Smooth muscle cell of the brain vasculature (primary cell): ENCODE measurements at regions not wholly inside any gene's neighbourhood (a gene's known extent, or its start where the extent isn't known, plus 50 kb on each side); places are given as distances from the start of the nearest gene placed in this dataset.
"Not testable (repeated sequence)": the region's sequence is repeated elsewhere in the genome, so short reads cannot be mapped to it uniquely, and the experiment has no call there.

ENCODE experiments used
- DNase-seq: peaks from one replicate; pipeline ENCODE4 v3.0.0-alpha.2; 2012; ENCODE audit warnings: low read depth, low spot score

- DNase-seq: no peak
Measured at GRCh38 chr13:111064661-111065060, 50.4 kb upstream of the ARHGEF7 start.

DNA sequence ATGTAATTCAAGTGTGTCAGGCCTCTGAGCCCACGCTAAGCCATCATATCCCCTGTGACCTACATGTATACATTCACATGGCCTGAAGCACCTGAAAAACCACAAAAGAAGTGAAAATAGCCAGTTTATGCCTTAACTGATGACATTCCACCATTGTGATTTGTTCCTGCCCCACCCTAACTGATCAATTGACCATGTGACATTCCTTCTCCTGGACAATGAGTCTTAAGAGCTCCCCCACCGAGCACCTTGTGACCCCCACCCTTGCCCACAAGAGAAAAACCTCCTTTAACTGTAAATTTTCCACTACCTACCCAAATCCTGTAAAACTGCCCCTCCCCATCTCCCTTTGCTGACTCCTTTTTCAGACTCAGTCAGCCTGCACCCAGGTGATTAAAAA lies 52.1 kb upstream of the ARHGEF7 start:
- DNase-seq: no peak

- DNase-seq: no peak
Measured at GRCh38 chr13:111062305-111062704, 52.8 kb upstream of the ARHGEF7 start.

DNA sequence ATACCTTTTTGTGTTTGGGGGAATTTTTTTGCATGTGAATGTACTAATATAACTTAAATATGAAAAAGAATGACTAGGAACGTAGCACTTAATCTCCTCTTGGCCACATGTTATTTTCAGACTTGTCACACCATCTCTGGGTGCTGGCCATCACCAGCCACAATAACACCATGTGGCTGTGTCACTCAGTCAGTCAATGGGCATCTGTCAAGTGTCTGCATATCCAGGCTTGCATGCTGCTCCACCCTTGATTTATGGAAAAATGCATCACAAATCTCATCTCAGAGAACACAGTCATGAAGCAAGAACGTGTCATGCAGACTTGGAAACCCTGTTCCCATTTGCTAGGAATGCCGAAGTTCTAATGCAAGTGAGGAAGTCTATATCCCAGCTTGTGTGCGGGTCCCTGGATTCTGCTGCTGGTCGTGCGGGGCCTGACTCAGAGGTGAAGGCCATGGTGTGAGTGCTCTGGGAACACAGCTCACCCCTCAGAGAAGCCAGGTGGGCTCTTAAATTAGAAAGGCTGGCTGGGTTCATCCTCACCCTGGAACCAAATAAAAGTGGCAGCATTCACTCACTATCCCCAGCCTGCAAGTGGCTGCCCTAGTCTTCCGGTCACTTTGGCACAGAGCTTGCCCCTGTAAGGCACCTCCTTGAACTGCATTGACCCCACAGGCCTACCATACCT lies 53.6 kb upstream of the ARHGEF7 start:
- DNase-seq: no peak

DNA sequence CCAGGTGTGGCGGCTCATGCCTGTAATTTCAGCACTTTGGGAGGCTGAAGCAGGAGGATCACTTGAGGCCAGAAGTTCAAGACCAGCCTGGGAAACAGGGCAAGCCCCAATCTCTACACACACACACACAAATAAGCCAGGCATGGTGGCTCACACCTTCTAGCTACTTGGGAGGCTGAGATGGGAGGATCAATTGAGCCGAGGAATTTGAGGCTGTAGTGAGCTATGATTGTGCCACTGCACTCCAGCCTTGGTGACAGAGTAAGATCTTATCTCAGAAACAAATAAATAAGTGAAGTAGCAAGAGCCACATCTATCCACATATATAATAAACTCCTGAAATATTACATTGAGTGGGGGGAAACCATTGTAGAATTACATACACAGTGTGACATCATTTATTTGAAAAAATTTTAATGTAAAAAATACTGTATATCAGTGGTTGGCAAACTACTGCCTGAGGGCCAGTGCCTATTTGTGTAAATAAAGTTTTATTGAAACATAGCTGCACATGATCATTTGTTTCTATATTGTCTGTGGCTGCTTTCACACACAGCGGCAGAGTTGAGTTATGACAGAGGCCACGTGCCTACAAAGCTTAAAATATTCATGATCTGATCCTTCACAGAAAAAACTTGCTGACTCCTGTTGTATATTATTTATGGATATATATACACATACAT lies 54.7 kb upstream of the ARHGEF7 start:
- no peak for DNase-seq

DNA sequence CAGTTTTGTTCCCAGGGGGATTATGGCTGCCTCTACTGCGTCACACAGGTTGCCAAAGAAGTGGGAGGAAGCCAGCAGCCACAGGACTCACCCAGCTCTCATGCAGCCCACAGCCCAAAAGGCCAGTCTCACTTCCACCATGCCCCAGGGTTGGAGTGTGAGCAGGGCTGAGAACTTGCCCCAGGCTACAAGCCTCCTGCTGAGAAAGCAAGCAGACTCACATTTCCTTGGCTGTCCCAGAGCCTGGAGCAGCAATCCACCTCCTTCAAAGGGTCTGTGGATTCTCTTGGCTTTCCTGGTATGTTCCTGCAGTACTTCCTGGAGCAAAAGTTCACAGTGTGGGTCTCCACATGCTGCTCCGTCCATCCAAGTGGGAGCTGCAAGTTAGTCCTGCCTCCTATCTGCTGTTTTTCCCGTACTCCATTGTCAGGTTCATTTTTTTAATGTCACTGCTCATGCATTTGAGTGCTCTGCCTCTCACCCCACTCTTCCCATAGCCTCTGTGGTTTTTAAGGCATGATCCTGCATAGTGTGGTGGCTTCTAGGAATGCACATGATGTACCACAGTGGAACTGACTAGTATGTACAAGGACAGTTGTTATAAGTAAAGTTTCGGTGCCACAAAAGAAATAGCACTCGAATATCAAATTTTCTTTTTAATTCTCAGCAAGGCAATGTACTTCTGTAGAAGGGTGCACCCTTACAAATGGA lies 56.2 kb upstream of the ARHGEF7 start:
- no peak for DNase-seq

DNA sequence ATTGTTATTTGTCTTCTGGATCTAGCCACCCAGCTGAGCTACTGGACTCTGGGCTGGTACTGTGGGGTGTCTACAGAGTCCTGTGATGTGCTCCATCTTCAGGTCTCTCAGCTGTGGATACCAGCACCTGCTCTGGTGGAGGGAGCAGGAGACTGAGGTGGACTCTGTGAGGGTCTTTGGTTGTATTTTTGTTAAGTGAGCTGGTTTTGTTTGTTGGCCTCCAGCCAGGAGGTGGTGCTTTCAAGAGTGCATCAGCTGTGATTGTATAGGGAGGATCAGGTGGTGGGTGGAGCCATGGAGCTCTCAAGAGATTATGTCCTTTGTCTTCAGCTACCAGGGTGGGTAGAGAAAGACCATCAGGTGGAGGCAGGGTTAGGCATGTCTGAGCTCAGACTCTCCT lies 56.8 kb upstream of the ARHGEF7 start:
- not testable (repeated sequence) for DNase-seq

DNA sequence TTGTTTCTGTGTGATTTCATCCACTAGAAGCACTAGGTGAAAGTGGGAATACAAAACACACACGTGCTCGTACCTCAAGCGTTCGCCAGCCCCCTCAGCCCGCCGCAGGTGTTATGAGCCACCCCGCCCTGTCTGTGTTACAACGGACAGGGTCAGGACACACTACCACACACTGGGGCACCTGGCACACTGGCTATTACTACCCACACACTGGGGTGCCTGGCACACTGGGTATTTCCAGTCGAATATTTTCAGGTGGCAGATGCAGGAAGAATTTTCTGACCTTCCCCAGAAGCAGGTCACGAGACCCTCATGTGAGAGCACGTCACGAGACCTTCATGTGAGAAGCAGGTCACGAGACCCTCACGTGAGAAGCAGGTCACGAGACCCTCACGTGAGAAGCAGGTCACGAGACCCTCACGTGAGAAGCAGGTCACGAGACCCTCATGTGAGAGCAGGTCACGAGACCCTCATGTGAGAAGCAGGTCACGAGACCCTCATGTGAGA lies 63.3 kb upstream of the ARHGEF7 start:
- DNase-seq: not testable (repeated sequence)

- no peak for DNase-seq
Measured at GRCh38 chr13:111051041-111051725, 63.9 kb upstream of the ARHGEF7 start.

- DNase-seq: no peak
Measured at GRCh38 chr13:111050539-111050879, 64.6 kb upstream of the ARHGEF7 start.

- DNase-seq: no peak
Measured at GRCh38 chr13:111049791-111050538, 65.1 kb upstream of the ARHGEF7 start.

DNA sequence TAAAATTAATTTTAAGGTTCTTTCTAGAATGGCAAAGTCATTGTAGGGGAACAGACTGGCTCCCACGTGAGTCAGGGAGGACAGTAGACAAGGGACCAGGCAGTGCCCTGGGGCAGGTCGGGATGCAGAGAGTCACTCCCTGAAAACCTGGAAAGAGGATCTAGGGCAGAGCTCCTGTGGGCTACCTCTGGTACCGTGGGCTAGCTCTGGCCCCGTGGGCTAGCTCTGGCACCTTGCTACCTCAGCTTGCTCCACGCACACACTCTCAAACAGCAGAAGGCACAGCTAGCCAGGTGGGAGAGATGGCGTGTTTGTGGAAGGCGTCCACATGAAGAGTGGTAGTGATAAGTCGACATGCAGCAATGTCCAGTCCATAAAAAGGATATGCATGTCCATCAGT lies 66.7 kb upstream of the ARHGEF7 start:
- DNase-seq: no peak

DNA sequence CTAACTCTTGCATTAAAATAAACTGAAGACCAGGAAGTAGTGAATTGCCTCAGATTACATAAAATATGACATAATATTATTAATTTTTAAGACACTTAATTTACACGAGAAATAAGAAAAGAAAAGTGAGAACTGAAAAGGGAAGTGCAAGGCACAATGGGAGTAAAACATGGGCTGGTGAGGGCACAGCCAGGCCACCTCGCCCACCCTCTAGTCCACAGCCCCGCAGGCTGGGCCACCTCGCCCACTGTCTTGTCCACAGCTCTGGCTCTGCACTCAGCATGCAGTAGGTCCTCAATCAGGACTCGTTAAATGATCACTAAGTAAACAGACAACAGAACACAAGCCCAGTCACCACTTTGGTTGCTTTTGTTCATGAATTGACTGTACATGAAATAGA lies 67.8 kb upstream of the ARHGEF7 start:
- no peak for DNase-seq

GRCh38 chr13:111046590-111047141 lies 68.4 kb upstream of the ARHGEF7 start:
- DNase-seq: no peak

GRCh38 chr13:111045170-111045569 lies 69.9 kb upstream of the ARHGEF7 start:
- DNase-seq: no peak

DNA sequence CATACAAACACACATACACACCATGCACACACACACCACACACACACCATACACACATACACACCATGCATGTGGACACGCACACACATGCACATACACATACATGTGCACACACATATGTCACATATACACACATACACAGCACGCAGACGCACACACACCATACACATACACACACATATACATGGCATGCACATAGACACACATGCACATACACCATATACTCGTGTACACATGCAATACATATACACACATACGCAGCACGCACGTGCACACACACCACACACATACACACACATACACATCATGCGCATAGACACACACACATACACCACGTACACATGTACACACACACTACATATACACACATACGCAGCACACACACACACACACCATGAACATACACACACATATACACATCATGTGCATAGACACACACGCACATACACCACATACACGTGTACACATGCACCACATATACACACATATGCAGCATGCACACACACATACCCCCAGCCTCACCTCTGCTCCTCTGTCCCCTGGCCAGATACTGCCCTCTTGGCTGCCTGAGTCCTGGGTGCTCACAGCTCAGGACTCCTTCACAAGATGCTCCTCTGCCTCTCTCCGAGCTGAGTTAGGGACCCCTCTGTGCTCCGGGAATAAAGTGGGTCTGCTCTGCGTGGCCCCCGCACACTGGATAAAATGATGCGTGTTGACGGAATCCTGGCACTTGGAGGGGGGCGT lies 70.9 kb upstream of the ARHGEF7 start:
- no peak for DNase-seq

DNA sequence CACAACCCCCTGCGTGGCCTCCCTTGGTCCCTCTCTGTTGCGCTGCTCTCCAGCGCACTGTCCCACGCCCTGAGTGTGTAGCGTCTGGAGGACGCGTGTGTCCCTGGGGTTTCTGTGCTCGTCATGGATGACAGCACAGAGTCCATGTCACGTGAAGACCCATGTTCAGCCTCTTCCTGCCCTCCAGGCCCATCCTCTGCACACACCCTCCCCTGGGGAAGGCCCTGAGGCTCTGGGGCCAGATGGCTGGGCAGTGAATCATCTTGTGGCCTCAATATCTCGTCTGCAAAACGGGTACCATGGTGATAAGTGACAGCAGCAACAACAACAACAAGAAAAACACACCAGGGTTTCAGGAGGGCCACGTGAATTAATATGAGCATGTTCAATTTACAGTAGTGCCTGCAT lies 71.5 kb upstream of the ARHGEF7 start:
- DNase-seq: no peak

DNA sequence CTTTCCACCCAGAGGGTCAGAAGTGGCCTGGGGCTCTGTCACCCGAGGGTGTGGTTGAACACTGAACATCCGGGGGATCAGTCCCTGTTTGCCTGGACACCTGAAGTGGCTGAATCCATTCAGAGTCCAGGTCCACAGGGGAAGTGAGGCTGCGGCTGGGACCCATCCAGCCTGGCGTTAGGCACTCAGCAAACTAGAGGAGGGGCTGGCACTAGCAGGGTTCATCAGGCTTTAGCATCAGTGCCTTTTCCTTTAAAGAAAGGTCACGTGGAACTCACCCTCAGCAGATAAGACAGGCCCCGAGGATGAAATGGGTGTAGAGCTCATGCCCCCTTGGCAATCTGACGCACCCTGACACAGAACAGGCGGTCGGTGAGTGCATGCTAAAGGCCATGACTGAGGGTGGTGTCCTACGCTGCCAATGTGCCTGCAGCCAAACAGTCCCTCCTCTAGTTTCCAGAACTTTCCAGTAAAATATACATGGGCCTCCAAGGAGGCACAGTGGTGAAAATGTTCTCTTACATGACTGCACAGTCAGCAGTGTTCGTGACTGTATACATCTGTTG lies 72.4 kb upstream of the ARHGEF7 start:
- DNase-seq: no peak

GRCh38 chr13:111040830-111041229 lies 74.3 kb upstream of the ARHGEF7 start:
- DNase-seq: no peak

DNA sequence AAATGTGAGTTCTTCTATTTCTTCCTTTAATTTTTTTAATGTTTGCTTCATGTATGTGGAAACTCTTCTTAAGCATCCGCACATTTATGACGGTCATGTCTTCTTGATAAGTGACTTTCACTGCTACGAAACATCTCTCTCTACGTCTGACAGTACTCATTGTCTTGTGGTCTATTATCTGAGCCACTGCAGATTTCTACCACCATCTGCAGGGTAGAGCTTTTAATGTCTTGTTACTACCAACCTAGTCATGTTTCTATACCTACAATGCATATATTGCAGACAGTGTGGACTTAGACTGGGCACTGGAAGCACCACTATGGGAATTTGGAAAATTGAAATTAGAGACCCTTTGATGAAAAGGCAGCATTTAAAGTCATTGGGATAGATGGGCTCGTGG lies 75.4 kb upstream of the ARHGEF7 start:
- DNase-seq: no peak
